ENCODE measurements at regions not wholly inside any gene's neighbourhood (a gene's known extent, or its start where the extent isn't known, plus 50 kb on each side); places are given as distances from the start of the nearest gene placed in this dataset.

GRCh38 chr3:117837391-117837790, 1127.8 kb downstream of the TUSC7 start:
- Histone ChIP-seq H3K27ac (no peak overlapping the region), H4K20me1 (ENCODE audit: insufficient read depth) (no peaks in the 10 kb centered on the region), H3K79me2 (ENCODE audit: low read depth) (no peaks in the 10 kb centered on the region), H3K9me3 (ENCODE audit: insufficient read depth, low read depth) (no peaks in the 10 kb centered on the region), H3F3A (ENCODE audit: insufficient read depth, low read depth) (no peaks in the 10 kb centered on the region), H2AFZ (no peak overlapping the region), H3K27me3 (ENCODE audit: insufficient read depth, low read depth) (no peaks in the 10 kb centered on the region), H3K36me3 (ENCODE audit: low read depth) (no peaks in the 10 kb centered on the region), H3K4me1 (replicated peaks; ENCODE audit: insufficient read depth) (no peaks in the 10 kb centered on the region), H3K4me3 (no peak overlapping the region), H3K4me2 (no peak overlapping the region), H3K9me2 (ENCODE audit: insufficient read depth) (no peaks in the 10 kb centered on the region)
- CTCF ChIA-PET = no interaction called here
- TF ChIP-seq CTCF (conservative IDR thresholded peaks at IDR 0.05) = no peak
- TF ChIP-seq EZH2 (IDR thresholded peaks at IDR 0.05; ENCODE audit: low read depth) = no peak
- intact Hi-C loops (cut with micrococcal nuclease; ENCODE audit: unreplicated experiment) = no loop called here
- no TSS peak for BruUV-seq (replicated peaks)
- DNase-seq = no peak
- POLR2A ChIA-PET (ENCODE audit: unreplicated experiment) = no interaction called here

- ChIA-PET POLR2A (ENCODE audit: unreplicated experiment) (no interaction called here), CTCF (no interaction called here)
- H3K4me3 ChIP-seq = no peak overlapping the region
- intact Hi-C loops (cut with micrococcal nuclease; ENCODE audit: unreplicated experiment) = no loop called here
- no peak overlapping the region for H3K27ac ChIP-seq
- no peaks in the 10 kb centered on the region for H3K9me2 ChIP-seq (ENCODE audit: insufficient read depth)
- no peak overlapping the region for H2AFZ ChIP-seq
- no peak overlapping the region for H3K4me2 ChIP-seq
- DNase-seq = no peak
- H3K9me3 ChIP-seq (ENCODE audit: insufficient read depth, low read depth) = no peaks in the 10 kb centered on the region
- no peaks in the 10 kb centered on the region for H3K79me2 ChIP-seq (ENCODE audit: low read depth)
- H3F3A ChIP-seq (ENCODE audit: insufficient read depth, low read depth) = no peaks in the 10 kb centered on the region
- H3K36me3 ChIP-seq (ENCODE audit: low read depth) = no peaks in the 10 kb centered on the region
- H4K20me1 ChIP-seq (ENCODE audit: insufficient read depth) = no peaks in the 10 kb centered on the region
- BruUV-seq (replicated peaks) = no TSS peak
- no peaks in the 10 kb centered on the region for H3K4me1 ChIP-seq (replicated peaks; ENCODE audit: insufficient read depth)
- TF ChIP-seq EZH2 (IDR thresholded peaks at IDR 0.05; ENCODE audit: low read depth) = no peak
- no peak for TF ChIP-seq CTCF (conservative IDR thresholded peaks at IDR 0.05)
- no peaks in the 10 kb centered on the region for H3K27me3 ChIP-seq (ENCODE audit: insufficient read depth, low read depth)
Measured at GRCh38 chr3:117842086-117842485, 1132.5 kb downstream of the TUSC7 start.

GRCh38 chr3:117843356-117843755, 1133.8 kb downstream of the TUSC7 start:
- Histone ChIP-seq H3K4me2 (no peak overlapping the region), H3K4me1 (replicated peaks; ENCODE audit: insufficient read depth) (no peaks in the 10 kb centered on the region), H3K27ac (no peak overlapping the region), H2AFZ (no peak overlapping the region), H3K4me3 (no peak overlapping the region), H4K20me1 (ENCODE audit: insufficient read depth) (no peaks in the 10 kb centered on the region), H3K27me3 (ENCODE audit: insufficient read depth, low read depth) (no peaks in the 10 kb centered on the region), H3K9me2 (ENCODE audit: insufficient read depth) (no peaks in the 10 kb centered on the region), H3K36me3 (ENCODE audit: low read depth) (no peaks in the 10 kb centered on the region), H3K9me3 (ENCODE audit: insufficient read depth, low read depth) (no peaks in the 10 kb centered on the region), H3F3A (ENCODE audit: insufficient read depth, low read depth) (no peaks in the 10 kb centered on the region), H3K79me2 (ENCODE audit: low read depth) (no peaks in the 10 kb centered on the region)
- TF ChIP-seq EZH2 (IDR thresholded peaks at IDR 0.05; ENCODE audit: low read depth) (no peak), CTCF (conservative IDR thresholded peaks at IDR 0.05) (no peak)
- intact Hi-C loops (cut with micrococcal nuclease; ENCODE audit: unreplicated experiment) = no loop called here
- ChIA-PET CTCF (no interaction called here), POLR2A (ENCODE audit: unreplicated experiment) (no interaction called here)
- no TSS peak for BruUV-seq (replicated peaks)
- no peak for DNase-seq

Data from PC-9 (cell line).